Epithelial cell of prostate (primary cell): ENCODE measurements at regions not wholly inside any gene's neighbourhood (a gene's known extent, or its start where the extent isn't known, plus 50 kb on each side); places are given as distances from the start of the nearest gene placed in this dataset.
A peak's percentile ranks its signal among the peaks of the same experiment; 100 is the strongest.

Experiments used
- DNase-seq: peaks from one replicate; pipeline ENCODE4 v3.0.0-alpha.2; 2011; ENCODE audit warnings: low read depth, low spot score
- H3K27ac ChIP-seq: fragments of 450-650 bp; 2 replicates; pipeline ENCODE4 v1.5.1; 2017; ENCODE audit warnings: mild to moderate bottlenecking

DNA sequence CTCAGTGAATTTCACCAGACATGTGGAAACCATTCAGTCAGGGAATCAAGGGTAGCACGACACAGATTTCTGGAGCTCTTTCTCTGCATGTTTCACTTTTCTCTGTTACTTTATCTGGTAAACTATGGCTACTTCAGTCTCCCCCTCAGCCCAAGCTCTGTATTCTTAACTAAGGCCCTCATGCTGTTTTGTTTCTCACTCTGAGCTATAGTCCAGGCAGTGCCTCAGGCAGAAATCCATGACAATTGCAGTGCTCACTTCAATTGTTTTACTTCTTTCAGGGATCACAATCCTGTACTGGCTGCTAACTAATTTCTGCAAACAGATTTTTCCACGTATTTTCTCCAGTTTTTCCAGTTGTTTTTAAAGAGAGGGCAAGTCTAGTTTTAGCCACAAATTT lies 1599.9 kb upstream of the LRRTM3 start:
- no peak overlapping the region for H3K27ac ChIP-seq
- DNase-seq: no peak

DNA sequence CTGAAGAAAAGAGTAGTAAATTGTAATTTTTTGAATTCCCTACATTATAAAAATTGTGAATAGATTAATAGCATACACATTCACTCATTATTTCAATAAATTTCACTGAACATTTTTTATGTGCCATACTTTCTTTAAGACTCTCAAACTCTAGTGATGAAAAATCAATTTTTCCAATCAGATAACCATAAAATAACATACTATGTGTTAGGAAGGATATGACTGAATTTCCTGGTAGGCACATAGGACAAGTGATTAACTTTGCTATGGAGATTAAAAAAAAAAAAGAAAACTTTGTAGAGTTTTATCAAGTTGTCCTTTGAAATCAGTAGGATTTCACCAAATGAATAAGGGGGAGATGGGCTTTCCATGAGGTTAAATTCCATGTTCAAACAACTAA lies 1597.3 kb upstream of the LRRTM3 start:
- no peak for DNase-seq
- H3K27ac ChIP-seq: no peak overlapping the region

DNA sequence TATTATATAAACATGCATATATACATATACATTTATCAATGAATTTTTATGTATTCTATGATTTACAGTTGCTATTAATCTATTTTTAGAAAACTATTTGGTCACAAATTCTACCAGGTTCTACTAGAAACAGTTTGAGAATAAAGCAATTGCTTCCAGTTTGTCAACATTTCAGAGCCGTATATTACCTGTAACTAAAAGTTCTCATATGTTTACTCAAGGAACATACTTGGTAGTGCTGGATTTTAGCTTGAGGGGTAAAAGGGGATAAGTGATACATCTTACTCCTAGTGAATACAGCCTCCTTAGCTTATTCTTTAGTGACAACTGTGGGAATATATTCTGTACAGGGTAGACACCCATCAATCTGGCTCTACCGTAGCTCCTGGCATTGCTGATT lies 1590.5 kb upstream of the LRRTM3 start:
- no peak for DNase-seq
- no peak overlapping the region for H3K27ac ChIP-seq

DNA sequence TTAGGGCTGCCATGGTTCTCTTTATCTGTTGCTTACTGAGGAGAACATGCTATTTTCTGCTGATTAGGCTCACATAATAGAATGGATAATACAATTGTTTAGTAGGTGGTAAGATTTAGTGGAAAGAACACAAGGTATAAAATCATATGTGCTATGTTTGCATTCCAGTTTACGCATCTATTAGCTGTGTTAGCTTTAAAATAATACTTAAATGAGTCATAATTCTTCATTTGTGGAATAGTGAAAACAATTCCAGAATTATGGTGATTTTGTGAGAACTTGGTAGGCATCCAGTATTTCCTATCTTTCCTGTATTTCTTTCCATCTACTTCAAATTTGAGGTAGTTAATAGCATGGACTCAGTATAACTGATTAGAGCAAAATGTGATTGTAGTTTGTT lies 1585.5 kb upstream of the LRRTM3 start:
- no peak overlapping the region for H3K27ac ChIP-seq
- no peak for DNase-seq

DNA sequence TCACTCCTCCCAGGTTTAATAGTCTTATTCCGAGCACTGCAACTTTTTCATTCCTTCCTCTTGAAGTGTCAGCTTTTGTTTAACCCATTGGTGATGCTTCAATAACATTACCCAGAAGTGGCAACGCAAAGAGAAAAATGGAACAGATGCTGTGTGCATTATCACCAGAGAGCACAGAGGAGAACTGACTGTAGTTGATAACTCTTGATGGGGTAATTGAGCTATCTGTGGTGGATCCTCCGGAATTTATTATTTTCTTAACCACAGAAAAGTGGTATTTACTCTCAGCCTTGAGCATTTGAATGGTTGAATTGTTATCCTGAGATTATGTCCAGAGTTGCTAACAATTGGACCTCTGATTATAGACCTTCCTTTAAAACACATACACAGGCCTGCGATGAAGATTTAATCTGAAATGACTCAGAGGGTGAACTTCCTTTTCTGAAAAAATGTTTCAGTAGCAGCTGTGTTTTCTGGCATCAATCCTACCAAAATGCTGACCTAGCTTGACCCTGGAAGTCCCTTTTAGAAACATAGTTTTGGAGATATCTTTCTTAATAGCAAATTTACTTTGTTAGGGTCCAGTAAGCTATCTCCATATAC lies 1584.4 kb upstream of the LRRTM3 start:
- DNase-seq: no peak
- H3K27ac ChIP-seq: no peak overlapping the region

DNA sequence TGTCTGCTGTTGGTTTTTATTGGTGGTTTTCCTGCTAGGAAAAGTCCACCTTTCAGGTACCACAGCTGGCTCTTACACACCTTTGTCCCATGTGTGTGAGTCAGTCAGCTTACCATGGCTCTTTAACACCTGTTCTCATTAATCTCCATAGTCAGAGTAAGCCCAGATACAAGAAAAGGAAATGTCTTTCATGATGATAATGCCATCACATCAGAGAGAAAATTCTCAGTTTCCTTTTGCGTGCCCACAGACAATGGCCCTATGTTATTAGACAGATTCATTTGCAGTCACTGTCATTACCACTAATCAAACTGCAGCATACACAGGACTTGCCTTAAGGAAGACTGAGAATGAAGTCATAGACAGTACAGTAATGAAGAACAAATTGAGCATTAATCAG lies 1583.6 kb upstream of the LRRTM3 start:
- no peak for DNase-seq
- H3K27ac ChIP-seq: no peak overlapping the region

DNA sequence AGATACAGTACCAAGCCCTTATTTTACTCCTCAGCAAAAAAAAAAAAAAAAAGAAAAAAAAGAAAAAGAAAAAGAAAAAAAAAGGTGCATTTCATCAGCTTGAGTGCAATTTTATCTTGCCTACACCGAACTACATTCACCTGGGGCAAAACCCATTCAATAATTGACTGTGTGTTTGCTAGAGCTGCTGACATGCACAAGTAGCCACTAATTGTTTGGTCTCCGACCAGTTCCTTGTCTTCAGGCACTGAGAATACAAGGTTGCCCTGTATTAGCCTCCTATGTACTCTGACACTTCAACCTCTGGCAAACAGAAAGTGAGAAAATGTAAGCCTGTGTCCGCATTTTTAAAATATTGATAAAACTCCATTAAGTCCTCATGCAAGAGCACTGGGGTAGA lies 1579.4 kb upstream of the LRRTM3 start:
- DNase-seq: no peak

DNA sequence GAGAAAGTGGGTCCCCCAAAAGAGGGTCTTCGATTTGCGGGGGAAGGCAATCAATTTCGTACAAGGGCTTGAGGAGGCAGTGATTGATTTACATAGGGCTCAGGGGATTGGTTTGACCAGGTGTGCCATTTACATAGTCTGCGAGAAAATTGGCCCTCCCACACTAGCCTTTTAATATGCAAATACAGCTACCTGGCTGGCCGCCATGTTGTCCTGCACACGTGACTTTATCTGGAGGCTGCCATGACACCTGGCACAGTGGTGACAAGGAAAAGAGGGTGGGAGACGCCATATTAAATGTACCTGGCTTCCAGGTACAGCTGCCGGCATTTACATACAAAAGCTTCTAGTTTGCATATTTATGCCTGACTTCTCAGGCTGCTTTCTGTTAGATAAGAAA lies 1577.2 kb upstream of the LRRTM3 start:
- H3K27ac ChIP-seq: no peak overlapping the region
- DNase-seq: no peak

More for the DNA sequence above, 1579.4 kb upstream of the LRRTM3 start:
- no peak overlapping the region for H3K27ac ChIP-seq

DNA sequence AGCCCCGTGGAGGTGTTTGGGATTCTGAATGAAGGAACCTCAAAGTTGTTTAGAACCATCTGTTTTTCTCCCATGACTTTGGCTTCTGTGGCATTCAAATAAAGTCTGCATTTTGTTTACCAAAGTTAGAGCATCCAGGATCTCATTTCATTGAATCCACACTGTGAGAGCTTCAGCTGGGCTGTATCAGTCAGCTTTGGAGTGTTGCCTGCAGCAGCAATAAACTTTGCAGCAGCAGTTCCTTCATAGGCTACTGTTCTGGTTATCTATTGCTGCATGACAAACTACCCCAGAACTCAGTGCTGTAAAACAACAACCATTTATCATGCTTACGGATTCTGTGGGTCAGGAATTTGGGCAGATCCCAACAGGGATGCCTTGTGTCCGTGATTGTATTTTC lies 1575.2 kb upstream of the LRRTM3 start:
- DNase-seq: no peak
- H3K27ac ChIP-seq: no peak overlapping the region

DNA sequence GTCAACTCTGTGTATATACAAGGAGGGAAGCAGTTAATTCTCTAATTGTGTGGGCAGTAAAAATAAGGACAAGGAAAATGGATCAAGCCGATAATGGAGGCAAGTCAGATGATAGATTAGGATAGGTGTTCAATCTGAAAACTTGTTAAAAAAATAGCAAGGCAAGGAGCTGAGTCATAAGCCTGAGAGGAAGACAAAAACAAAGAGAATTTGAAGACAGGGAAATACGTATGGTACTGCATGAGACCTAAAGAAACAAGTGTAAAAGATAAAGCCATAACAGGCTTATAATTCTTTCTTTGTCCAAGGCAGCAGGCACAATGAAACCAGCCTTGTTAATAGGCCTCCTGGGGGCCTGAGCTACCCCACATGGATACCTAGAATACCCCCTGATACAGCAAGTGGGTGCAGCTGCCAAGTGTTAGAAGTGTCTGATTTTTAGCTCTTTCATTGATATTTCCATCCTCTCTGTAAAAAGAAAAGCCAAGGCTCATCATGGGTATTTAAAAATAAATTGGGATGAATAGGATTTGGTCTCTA lies 1570.6 kb upstream of the LRRTM3 start:
- H3K27ac ChIP-seq: no peak overlapping the region
- DNase-seq: no peak

DNA sequence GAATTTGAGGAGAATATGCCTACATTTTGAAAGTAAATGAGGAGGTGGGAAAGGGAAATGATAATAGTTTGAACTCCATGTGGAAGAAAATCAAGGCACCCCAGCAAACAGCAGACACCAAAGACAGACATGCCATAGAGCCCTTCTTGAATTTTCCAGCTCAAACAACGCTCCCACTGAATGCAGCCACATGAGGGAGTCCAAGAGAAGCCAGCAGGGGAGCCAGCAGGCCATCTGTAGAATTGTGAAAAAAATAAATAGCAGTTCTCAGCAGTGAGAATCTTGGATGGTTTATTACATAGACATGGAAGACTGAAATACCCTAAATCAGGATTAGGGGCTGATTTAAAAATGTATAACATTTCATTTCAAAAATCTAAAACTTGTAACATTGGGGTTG lies 1567.3 kb upstream of the LRRTM3 start:
- no peak for DNase-seq
- no peak overlapping the region for H3K27ac ChIP-seq

DNA sequence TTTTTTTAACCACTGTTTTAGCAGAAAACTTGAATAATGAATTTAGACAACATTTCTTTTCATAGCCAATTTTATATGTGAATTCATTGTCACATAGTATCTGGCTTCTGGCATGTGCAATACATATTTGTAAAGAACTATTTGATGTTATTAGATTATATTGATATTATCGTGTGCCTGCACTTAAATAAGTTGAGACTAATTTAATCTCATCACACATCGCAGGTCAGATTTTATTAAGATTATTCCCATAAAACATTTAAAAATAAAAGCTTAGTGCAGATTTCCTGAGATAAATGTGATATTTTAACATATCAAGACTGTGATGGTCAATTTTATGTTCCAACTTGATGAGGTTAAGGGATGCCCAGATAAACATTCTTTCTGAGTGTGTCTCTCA lies 1565.3 kb upstream of the LRRTM3 start:
- DNase-seq: no peak
- H3K27ac ChIP-seq: no peak overlapping the region

DNA sequence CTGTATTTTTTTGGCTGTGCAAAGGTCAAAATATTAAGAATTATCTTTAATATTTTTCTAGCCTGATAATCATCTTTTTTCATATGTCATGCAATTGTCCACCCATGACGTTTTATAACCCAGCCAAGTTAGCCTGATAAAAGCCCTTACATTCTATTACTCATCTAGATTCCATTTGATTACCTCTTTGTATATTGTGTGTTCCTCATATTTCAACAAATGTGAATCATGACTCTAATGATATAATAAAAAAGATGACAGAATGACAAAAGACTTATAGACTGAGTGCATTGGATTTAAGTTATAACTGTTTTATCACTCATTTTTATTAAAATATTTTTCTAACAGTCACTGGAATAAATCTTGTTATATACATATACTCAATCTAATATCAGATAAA lies 1560.0 kb upstream of the LRRTM3 start:
- no peak for DNase-seq
- H3K27ac ChIP-seq: no peak overlapping the region

DNA sequence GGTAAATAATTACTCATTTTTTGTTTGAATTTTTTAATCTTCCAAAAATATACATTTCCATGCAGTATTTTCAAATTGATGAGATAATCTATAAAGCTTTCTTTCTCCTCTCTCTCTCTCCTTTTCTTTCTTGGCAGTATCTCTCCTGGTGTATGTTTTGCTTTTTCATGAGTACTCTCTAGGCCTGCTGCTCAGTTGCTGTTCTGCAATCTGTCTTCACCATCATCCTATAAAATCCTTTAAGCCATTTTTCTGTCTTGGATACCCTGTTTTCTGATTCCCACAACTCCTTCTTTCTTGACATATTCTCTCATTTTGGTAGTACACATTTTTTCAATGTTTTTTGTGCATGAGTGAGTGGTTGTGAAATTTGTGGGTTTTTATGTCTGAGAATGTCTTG lies 1558.1 kb upstream of the LRRTM3 start:
- no peak for DNase-seq
- no peak overlapping the region for H3K27ac ChIP-seq

DNA sequence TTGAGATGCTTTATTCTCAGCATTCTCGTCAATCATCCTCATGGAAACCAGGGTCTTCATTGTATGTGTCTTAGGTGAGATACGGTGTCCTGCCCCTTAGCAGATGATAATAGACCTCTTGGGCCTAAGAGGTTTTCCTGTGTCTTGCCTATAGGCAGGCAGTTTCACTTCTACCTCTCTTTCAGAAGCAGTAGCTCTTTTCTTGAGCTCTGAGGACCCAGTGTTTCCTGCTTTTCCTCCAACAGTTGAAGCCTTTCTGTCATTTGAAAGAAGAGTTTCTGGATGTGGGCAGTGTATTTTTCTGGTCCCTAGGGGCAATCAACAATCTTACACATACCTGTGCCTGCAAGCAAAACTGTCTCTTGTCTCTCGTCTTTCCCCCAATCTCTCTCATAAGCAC lies 1550.3 kb upstream of the LRRTM3 start:
- H3K27ac ChIP-seq: no peak overlapping the region

DNA sequence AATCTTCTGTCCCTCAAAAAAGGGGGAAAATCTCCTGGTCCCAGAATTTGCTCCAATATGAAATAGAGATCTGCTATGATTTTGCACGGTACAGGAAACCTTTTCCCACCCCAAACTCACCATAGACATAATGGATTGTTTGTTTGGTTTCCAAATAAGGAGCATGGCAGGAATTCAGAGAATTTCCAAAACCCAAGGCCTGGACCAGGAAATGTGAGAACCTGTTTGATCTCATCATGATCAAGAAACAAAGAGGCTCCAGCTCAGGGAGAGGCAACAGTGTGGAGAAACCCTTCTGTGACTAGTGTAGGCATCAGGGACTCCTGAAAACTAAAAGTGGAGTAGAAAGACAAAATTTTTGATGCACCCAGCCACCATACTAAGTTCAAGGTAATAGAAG lies 1548.1 kb upstream of the LRRTM3 start:
- H3K27ac ChIP-seq: no peak overlapping the region
- no peak for DNase-seq

More for the DNA sequence above, 1550.3 kb upstream of the LRRTM3 start:
- DNase-seq: no peak

DNA sequence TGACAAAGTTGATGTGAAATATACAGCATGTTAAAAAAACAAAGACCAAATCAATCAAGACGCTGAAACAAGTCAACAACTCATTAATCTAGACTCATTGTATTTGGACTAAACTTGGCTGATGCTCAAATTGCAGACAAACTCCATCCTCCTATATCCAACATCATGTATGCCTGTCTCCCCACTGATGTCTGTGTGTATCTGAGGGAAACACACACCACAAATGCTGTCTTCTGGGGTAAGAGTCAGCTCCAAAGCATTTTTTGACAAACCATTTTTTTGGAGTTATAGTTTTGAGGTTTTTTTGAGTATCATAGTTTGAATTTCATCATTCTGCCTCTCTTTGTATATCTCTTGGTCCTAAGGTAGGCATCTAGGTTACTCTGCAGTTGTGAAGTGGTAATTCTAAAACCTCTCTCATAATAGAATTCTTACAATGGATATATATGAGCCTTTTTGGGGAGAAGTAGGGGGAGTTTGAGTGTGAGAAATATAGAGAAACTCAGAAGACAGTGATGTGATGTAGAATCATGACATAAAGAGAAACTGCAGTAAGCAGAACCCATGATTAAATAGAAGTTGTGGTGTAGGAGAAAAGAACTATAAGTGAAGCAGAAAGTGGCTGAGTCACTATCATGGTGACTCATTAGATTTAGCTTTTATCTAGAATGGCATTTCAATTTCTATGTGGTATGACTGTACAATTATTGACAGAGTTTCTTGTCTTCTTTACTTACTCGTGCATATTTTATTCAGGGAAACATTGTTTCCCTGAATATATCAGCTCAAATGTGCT lies 1531.1 kb upstream of the LRRTM3 start:
- H3K27ac ChIP-seq: no peak overlapping the region
- DNase-seq: peak; percentile 45

DNA sequence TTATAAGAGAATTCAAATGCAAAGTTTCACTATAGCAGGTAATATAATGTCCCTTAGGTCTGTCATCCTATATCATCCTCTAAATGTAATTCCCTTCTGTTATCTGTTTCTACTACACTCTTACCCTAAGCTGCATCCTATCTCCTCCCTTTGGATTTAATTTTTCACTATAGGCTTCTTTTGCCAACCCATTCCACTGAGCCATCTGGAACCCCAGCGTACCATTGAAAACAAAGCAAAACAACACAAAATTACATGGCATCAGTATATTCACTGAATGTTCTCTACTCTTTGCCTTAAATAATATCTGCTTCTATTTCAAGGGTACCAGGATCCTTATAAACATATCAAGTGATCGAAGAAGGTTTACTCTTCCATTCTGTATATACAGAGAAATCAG lies 1530.2 kb upstream of the LRRTM3 start:
- H3K27ac ChIP-seq: no peak overlapping the region
- no peak for DNase-seq

DNA sequence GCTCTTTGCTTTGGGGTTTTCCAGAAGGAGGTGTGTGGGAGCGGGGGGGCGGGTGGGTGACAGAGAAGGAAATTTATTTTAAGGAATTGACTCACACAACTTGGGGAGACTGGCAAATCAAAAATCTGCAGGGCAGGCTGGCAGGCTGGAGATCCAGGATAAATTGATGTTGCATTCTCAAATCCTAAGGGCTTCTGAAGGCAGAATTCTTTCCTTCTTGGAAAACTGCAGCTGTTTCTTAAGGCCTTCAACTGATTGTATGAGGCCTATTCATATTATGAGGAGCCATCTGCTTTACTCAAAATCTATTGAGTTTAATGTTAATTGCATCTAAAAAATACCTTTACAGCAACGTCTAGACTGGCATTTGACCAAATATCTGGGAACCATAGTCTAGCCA lies 1528.8 kb upstream of the LRRTM3 start:
- no peak for DNase-seq

DNA sequence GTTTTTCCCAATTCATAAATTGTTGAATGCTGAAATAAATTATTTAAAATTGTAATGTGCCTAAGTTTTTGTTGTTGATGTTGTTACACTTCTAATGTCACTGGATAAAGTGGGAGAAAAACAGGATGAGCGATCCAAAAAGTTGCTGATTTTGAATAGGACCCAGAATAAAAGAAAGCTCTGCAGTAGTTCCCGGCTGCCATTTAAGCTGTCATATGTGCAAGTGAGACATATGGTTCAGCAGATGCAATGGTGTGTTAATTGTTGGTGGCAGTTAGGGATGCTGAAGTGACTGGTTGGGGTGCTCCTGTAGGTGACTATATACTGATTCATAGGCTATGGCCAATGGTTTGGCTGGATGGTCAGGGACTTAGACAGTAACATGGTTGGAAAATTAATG lies 1517.4 kb upstream of the LRRTM3 start:
- DNase-seq: no peak
- H3K27ac ChIP-seq: no peak overlapping the region

More for the DNA sequence above, 1528.8 kb upstream of the LRRTM3 start:
- no peak overlapping the region for H3K27ac ChIP-seq

DNA sequence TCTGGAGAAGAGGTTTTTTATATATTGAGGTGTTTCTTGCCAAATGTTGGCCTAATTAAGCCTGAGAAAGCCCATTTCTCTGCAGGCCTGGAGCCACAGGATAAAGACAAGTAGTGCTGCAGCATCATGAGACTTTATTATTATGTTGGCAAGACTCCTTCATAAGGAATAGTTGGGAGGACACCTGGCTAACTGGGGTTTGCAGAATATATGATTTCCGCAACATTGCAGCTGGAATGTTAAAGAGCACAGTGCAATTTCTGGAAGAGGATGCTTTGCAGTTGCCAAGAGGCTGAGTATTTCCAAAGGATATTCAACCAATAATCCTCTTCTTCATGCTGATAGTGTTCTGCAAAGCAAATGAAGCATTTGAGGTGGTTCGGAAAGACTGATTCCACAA lies 1512.8 kb upstream of the LRRTM3 start:
- H3K27ac ChIP-seq: no peak overlapping the region
- no peak for DNase-seq

DNA sequence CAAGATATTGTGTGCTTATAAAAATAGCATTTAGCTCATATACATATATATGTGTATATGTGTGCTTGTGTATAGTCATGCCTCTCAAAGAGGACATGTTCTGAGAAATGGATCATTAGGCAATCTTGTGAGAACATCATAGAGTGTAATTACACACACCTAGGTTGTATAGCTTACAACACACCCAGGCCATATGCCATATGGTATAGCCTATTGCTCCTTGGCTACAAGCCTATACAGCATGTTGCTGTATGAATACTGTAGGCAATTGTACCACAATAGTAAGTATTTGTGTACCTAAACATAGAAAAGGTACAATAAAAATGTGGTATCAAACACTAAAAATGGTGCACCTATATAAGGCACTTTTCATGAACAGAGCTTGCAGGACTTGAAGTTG lies 1510.5 kb upstream of the LRRTM3 start:
- no peak overlapping the region for H3K27ac ChIP-seq
- DNase-seq: no peak
